Peyer's patch (tissue), 4 donors: ENCODE measurements at regions not wholly inside any gene's neighbourhood (a gene's known extent, or its start where the extent isn't known, plus 50 kb on each side); places are given as distances from the start of the nearest gene placed in this dataset.

ENCODE experiments used
- POLR2A ChIP-seq, 2 donors: fragments of 450-650 bp; IDR thresholded peaks; one replicate each; pipeline ENCODE4 v1.5.1; 2017; ENCODE audit warnings: antibody characterized with exemption in 2 of 2, mild to moderate bottlenecking in 2 of 2, moderate library complexity in 2 of 2
- TF ChIP-seq, protein P1 (sequence below), 6 experiments: fragments of 450-650 bp in 4 of 6; fragments of 200-600 bp in 2 of 6; sonication (generic) in 1 of 6; IDR thresholded peaks; one replicate each; pipeline ENCODE4 v1.5.1; 2017 to 2019; ENCODE audit warnings: antibody characterized with exemption in 6 of 6, mild to moderate bottlenecking in 3 of 6, moderate library complexity in 1 of 6

DNA sequence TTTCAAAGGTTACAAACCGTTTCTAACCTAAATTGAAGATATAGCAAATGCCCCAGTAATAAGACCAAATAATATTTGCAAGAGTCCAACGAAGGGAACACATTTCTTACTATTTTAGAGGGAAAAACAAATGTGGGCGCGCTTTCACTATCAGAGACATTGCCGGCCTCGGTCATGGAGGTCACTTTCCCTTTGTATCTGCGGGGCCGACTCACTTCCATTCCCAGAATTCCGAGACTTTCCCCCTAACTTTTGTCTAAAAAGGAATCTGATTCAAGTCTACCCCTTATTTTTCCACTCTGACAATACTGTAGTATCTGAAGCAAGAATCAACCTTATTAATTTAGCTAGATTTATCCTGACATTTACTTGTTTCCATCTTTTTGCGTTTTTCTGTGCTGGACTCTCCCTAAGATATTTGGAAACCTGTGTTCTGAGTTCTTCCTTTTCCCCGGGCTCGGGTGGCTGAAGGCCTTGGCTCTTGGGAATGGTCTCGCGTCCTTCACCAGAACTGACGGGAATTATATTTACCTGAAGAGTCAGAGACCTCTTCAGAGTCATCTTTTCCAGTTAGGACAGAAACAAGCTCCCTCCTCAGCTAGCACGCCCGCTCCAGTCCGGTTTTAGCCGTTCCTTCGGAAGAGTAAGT, 71.8 kb upstream of the ZNF184 start:
- TF ChIP-seq, protein P1, sequence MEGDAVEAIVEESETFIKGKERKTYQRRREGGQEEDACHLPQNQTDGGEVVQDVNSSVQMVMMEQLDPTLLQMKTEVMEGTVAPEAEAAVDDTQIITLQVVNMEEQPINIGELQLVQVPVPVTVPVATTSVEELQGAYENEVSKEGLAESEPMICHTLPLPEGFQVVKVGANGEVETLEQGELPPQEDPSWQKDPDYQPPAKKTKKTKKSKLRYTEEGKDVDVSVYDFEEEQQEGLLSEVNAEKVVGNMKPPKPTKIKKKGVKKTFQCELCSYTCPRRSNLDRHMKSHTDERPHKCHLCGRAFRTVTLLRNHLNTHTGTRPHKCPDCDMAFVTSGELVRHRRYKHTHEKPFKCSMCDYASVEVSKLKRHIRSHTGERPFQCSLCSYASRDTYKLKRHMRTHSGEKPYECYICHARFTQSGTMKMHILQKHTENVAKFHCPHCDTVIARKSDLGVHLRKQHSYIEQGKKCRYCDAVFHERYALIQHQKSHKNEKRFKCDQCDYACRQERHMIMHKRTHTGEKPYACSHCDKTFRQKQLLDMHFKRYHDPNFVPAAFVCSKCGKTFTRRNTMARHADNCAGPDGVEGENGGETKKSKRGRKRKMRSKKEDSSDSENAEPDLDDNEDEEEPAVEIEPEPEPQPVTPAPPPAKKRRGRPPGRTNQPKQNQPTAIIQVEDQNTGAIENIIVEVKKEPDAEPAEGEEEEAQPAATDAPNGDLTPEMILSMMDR (IDR thresholded peaks at IDR 0.05): no peak
- TF ChIP-seq POLR2A (IDR thresholded peaks at IDR 0.05): no peak
